Right forelimb (tissue), 1 donor: ENCODE measurements at regions not wholly inside any gene's neighbourhood (a gene's known extent, or its start where the extent isn't known, plus 50 kb on each side); places are given as distances from the start of the nearest gene placed in this dataset.

Experiments used
- DNase-seq: peaks from one replicate; pipeline ENCODE4 v3.0.0-alpha.2; 2018

DNA sequence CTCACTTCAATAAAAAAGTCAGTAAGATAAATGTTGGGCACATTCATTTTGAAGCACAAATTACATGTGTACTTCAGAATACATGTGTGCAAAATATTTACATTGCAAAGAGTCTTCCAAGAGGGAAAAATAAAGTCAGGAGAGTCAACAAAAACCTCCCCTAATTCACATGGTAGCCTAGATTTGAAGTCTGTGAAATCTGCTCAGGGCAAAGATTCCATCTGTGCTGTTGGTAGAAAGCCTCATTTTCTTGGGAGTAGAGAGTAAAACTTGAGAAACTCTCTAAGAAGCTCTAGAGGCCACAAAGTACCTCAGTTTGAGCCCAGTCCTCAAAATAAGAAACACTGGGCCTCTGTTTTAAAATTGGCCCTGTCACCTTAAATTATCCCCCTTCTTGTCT is 303.4 kb downstream of the RAB28 start:
- DNase-seq = no peak

DNA sequence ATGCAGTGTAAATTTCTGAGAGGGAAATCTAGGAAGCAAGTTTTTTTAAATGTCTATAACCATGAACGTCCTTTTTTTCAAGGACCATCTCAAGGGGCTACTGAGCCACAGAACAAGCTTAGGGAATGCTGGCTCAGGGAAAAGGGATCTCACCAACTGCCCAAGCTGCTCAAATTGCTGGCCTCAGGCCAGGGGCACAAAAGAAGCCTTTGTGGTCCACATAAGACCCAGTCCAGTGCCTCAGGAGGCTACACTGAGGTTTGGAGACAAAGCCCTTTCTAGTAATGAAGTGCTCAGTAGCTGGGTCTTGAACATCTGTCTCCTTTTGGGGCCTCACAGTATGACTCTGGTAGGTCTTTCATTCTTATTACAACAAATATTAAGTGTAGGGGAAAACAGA is 305.5 kb downstream of the RAB28 start:
- no peak for DNase-seq

DNA sequence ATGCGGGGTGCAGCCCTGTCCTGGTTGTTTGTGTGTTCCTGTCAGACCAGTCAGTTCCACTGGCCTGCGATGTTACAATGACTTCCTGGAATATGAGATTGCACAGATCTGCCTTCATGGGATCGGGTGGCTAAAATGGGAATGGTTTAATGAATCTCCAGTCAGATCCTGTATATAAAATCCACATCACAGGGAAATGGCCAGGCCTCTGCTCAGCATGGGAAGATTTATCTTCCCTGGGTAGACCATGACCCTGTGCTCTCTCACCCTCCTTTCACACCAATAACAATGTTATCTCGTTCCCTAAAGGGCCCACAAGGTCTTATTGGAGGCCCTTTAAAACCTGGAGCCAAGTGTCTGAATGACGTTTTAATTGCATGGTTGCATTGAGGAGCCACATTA is 307.4 kb downstream of the RAB28 start:
- DNase-seq = no peak

DNA sequence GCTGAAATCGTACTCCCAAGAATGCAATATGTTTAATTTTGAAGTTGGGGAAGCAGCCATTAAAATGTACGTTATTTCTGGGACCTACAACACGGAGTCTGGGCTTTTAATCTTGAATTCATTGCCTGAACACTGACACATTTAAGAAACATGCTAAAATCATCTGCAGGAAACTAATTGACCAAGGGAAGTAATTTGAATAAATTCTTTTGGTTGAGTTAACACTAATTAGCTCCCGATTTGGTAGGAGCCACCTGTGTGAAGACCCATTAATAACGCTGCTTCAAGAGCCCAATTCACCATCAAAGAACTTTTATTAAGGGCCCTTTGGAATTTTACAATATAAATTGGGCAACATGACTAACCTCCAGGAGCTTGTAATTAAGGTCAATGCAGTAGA is 309.2 kb downstream of the RAB28 start:
- DNase-seq = no peak

DNA sequence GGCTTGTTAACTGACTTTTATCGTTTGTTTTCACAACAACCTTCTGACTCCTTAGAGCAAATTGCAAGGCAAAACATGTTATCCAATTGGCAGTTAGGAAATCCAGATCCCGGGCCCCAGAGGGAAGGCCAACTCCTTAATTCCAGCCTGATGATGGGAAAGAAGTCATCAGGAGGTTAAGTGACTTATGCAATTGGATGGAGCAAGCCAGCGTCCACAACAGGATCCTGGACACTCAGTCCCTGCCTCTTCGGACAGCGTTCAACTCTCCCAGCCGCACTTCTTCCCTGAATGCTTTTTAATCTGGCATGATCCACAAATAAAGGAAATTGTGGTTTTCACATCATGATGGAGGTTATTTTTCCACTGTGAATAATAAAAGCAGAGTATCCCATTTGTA is 310.1 kb downstream of the RAB28 start:
- DNase-seq = peak; percentile 63

DNA sequence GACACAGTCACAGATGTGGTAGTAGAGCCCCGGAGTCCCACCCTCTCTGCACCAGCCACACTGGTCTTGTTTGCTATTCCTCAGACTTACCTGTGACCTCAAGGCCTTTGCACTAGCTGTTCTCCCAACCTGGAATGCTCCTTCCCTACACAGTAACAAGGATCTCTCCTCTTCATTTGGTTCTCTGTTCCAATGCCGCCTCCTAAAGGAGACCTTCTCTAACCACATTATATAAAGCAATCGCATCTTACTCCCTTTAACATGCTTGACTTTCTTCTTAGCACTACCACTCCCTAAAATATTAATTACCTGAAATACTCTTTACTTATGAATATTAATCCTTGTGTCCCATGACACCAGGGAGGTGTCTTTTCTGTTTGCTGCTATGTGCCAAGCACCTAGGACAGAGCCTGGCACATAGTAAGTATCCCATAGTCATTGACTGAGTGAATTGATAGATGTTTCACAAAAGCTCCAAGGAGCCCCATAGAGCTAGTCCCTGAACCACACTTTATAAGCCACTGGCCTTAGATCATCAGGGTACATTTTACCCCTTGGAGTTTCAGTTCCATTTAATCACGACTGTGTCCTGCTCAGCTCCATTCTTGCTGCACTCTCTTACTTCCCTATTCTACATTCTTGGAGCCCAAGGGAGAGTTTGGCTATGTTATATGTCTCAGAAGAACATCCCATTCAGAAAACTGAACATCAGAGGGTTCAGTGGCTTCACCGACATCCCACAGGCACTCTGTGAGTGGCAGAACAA is 312.7 kb downstream of the RAB28 start:
- no peak for DNase-seq

DNA sequence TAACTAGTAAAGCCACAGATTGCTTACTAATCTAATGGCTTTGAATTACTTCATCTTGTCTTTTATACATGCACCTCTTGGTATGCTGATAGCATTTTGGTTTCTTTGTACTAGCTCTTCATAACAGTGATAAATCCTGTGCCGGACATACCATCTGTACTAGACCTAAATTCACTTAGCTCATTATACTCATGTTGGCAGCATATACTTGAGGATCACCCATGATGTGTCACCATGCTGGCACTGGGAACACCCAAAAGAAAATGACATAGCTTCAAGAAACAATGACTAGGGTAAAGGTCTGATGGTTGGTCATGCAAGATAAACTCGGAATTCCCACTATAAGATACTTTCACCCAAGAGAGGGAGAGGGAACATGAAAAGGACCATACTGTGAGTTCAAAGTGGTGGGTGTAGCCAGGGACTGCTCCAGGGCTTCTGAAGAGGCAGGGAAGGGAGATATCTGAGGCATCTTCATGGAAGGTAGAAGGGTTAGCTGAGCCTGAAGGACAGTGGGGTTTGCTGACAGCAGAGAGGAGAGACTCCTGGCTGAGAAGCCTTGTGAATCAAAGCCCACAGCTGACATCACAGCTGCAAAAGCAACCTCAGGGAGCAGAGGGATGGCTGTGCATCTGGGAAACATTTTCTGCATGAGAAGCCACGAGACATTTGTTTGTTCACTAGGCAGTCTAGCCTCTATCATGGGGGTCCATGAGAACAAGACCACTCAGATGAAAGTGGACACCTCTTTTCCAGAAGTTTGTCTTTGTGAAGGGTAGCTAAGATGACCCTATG is 314.2 kb downstream of the RAB28 start:
- DNase-seq = no peak

DNA sequence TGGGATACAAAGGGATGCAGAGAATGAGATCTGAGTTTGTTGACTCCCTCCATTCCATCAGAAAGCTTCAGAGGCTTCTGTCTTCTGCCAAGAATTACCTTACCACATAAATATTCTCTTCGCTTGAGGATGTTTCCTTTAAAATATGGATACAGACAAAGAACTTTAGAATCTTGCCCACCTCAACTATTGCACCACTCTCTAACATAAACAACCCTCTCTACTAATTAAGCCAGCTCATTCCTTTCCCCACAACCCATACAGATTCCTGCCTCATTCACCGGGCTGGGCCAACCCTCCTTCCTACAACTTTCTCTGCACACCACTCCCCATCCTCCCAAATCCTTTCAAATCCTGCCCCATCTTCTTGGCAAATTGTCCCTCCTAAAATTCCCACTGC is 315.8 kb downstream of the RAB28 start:
- no peak for DNase-seq

DNA sequence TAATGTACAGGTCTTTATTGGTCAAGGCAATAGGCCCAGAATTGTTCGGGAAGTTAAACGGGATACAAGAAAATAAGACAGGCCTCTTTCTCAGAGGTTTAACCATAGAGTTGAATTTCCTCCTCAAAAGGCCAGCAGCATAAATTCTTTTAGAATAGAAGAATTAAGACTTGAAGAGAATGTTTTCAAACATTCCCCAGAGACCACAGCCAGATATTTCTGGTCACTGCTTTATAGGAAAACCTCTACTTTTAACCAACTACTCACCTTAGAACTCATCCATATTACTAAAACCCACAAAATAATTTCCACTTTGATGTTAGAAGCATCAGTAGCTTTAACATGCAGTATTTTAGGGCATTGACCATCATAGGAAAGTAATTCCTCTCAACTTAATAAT is 317.9 kb downstream of the RAB28 start:
- no peak for DNase-seq

DNA sequence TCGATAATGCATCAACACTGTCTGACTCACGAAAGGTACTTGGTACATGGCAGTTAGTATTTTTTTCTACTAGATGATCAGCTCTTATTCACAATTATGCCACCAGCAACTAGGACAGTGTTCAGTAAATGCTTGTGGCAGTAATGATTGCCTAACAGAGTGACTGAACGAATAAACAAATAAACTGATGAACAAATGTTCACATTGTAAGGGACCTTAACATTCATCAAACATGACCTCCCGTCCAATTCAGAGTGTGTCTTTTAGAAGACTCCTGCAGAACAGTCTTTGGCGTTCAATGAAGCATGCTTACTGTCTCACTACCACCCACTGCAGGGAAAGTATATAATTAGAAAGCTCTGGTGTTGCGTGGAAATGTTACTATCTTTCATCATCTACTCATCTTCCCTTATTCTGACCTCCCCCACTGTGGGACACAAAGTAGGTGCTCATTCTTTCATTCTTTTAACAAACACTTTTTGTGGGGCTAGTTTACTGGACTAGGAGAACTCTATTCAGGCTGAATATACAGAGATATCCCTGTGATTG is 319.3 kb downstream of the RAB28 start:
- no peak for DNase-seq

DNA sequence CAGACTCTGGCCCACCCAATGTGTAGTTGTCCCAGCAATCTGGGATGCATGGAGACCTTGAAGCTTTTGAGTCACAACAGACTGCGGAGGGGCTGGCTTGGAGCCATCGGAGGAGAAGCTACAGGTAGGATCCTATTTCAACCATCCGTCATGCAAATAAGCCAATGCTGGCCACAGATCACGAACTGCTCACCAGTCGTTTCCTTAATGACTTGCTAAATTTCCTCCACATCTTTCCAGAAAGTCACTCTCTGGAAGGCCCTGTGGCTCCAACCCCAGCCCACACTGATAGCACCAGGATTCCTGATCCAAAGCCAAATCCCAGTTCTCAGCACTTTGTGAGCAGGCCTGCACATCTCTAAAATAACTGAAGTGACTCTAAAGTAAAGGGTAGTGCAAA is 321.3 kb downstream of the RAB28 start:
- DNase-seq = no peak

DNA sequence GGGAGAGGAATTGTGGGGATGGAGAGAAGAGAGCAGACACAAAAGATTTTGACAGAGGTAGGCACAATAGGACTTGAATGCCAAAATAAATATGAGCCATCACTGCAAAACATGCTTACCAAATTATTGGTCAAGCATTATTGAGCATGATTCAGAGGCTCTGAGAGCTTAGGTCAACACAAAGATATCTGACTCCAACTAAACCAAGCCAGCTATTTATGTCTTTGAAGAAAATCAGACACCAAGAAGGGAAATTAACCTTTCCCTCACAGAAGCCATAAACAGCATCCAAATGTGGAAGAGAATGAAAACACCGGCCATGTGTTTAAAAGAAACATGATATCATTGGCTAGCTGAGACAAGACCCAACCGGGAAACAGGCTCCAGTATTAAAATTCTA is 323.2 kb downstream of the RAB28 start:
- no peak for DNase-seq

DNA sequence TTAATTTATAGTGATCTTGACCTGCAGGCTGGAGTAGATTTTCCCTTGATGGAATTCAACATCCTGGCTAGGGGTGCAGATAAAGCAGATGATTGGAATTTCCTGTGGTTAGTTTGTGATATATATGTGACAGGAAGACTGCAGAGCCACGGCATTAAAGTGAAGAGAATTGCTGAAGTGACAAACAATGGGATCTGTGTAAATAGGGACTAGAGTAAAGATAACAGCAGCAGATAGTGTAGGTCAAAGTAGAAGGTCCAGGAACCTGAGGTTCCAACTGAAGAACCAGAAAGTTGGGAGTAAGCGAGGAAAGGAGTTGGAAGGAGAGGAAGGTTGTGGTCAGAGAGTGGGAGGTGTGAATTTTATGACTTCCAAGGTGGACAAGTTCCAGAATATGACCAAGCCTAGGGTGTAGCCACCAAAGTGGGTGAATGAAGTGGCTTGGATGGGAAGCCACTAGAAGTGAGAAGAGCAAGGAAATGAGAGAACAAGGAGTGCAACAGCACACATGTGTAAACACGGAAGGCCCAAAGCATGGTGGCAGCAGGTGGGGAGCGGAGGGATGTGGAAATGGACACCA is 325.0 kb downstream of the RAB28 start:
- no peak for DNase-seq

DNA sequence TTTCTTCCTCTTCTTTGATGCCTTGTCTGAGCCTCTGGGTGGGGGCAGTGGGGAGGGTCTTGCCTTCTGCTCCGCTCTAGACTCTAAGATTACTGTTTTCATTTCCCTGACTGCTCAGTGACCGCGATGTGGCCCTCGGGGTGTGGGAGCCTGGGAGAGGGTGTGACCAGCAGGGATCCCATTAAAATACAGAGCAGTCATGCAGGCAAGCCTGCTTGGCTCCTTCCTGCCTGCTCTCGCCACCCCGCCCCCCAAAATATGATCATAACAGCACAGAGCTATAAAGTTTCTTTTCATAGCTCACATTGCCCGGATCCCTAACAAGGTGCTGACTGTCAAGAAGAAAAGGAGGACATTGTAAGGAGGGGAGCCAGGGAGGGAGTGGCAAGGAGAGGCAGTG is 332.9 kb downstream of the RAB28 start:
- no peak for DNase-seq

DNA sequence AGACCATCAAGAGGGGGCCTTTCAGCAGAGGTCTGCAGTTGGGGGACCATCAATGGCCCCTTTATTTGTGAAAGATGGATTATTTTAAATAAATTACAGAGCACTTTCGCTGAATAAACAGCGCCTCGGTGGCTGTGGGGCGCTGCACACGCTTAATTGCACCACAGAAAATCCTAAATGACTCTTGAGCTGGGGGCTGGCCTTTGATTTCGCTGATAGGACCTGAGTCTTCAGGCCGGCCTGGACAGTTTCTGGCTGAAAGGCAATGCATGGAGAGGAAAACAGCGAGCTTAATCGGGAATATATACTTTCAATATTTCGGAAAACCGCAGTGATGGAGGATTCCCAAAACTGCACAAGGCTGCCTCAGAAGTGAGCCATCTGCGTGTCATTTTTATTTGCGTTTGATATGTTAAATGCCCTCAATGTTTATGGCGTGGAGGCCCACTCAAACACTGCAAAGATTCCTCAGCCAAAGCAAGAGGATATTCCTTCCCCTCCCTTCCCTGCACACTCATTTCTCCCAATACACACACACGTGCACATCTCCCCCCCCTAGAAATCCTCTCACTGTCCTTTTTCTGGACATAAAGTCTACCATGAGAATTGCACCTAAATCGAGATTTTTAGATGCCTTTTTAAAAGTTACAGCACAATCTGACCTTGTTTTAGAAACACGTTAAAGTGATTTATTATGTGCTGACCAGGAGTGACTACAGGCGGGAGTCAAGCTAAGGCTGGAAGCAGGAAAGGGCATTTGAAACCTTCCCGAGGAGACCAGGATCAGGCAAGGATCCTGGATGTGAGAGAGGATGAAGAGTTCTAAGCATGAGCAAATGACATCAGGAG is 340.7 kb downstream of the RAB28 start:
- no peak for DNase-seq

DNA sequence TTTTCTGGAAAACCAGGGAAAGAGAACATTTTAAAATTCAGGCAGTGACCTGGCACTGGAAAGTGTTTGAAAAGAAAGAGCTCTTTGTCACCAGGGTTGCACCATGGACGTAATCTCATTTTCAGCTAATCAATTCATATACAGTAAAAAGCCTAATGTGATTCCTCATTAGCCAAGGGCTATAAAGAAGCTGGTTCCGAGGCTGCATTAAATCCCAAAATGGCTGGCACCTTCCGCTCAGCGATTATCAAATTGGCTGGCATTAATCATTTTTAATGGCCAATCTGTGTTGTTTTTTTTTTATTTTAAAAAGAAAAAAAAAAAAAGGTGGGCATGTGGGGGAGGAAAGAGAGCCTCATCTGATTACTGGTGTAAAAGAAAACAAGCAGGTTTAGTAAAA is 341.4 kb downstream of the RAB28 start:
- DNase-seq = no peak

DNA sequence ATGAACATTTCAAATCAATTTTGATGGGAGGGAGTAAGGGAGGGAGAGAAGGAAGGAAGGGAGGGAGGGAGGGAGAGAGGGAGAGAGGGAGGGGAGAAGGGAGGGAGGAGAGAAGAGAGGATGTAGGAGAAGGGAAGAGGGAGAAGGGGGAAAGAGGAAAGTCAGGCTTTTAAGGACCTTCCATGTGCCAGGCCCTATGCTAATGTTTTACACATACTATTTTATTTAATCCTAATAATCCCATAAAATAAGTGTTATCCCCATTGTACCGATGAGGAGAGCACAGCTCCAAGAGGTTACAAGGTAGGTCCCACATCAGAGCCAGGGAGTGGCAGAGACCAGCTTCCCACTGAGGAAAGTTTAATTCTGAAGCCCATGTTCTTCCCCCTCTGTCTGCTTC is 341.9 kb downstream of the RAB28 start:
- no peak for DNase-seq

DNA sequence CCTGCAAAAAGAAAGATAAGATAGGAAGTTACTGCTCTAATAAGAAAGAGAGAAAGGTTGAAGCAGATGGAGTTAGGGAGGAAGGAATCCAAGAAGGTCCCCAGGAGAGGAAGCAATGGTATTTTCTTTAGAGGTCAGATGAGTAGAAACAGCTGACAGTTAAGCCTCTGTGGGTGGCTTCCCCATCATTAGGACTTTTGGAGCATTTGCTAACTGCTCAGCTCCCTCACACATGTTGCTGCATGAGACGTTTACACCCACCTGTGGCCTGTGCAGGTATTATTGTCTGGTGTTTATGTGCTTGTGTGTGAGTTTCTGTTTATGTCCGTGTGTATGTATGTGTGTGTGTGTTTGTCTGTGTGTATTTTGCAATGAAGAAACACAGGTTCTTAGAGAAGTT is 346.8 kb downstream of the RAB28 start:
- no peak for DNase-seq

DNA sequence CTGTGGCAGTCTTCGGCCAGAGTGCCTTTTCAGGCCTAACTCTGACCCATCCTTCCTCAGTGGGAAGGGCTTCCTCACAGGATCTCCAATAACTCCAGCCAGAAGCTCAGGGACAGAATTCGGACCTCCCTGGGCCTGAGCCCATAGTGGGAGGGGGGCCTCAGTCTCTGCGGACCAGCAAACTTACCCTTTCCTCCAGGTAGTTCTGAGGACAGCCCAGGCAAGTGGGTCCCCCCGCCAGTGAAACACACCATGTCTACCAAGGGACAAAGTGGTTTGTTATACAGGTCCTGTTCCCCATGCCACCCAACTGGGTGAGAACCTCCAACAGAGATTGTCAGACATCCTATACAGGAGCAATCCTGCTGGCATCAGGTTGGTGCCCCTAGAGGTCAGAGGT is 350.4 kb downstream of the RAB28 start:
- no peak for DNase-seq

DNA sequence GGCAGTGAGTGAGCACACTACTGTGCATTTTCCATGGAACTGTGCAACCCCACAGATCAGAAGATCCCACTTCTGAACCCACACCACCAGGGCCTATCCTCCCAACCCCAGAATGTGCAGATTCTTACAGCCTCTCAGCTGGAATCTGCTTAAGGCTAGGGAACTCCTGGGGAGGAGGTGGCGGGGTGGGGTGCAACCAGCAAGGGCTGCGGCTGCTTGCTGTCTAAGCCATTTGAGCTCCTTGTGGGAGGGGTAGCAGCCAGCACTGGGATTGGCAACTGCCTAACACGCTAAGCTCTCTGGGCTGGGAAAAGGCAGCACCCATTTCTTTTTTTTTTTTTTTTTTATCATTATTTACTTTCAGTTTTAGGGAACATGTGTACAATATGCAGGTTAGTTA is 353.3 kb downstream of the RAB28 start:
- no peak for DNase-seq

DNA sequence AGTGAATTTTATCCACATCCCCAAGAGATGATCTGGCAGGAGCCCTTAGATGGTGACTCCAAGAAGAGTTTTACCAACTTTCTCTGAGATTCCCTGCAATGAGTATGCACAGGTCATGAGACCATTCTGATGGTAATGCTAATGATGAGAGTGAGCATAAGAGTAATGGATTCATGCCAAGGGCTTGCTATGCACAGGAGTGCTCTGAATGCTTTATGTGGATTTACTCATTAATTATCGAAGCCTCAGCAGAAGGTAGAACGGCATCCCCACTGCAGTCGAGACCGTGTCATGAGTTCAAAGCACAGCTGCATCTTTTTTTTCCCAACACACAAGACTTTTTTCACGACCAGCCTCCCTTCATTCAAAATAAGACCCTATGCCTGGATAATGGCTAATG is 355.0 kb downstream of the RAB28 start:
- no peak for DNase-seq

DNA sequence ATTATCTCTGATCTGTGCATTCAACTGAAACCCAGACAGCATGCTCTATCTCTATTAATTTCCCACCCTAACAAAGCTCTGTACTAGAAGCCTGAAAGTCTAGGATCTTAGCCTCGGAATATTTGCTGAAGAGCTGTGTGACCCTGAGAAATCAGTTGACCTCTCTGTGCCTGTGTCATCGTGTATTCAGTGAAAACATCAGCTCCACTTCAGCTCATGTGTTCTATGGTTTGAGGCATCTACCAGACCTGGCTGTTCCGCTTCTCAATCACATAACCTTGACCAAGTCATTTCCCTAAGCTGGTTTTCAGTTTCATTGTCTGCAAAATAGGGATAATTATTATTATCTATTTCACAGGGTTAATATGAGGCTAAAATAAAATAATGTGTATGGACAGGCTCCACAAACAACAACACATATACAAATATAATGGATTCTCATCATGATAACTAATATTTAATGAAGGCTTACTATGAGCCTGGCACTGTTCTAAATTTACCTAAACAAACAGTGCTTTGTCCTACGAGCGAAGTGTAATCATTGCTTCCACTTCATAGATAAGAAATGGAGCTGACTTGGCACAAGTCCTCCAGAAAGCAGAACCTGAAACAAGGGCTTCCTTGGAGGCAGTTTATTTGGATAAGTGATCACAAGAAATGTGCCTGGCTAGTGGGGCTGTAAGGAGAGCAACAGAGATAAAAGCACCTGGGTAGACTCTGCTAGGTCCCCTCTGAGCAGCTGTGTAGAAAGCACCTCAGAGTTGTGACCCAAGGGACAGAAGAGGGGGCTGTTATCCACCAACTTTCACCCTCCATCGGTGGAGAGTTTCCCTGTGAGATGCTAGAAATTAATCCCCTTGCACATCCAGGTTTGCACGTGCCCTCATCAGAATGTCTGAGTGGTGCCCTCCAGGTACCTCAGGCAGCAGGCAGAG is 356.9 kb downstream of the RAB28 start:
- DNase-seq = no peak
